BE2C (cell line): ENCODE measurements at regions not wholly inside any gene's neighbourhood (a gene's known extent, or its start where the extent isn't known, plus 50 kb on each side); places are given as distances from the start of the nearest gene placed in this dataset.
"Not testable (repeated sequence)": the region's sequence is repeated elsewhere in the genome, so short reads cannot be mapped to it uniquely, and the experiment has no call there.

ENCODE experiments used
- DNase-seq: peaks from one replicate; pipeline ENCODE4 v3.0.0-alpha.2; 2020
- H3K27me3 ChIP-seq: fragments of 250-450 bp; sonication (Bioruptor Pico); 2 replicates; pipeline ENCODE4 v1.5.1; 2020; ENCODE audit warnings: mild to moderate bottlenecking
- H3K36me3 ChIP-seq: fragments of 250-450 bp; sonication (Bioruptor Pico); 2 replicates; pipeline ENCODE4 v1.5.1; 2020; ENCODE audit warnings: mild to moderate bottlenecking
- H3K4me1 ChIP-seq: fragments of 250-450 bp; sonication (Bioruptor Pico); 2 replicates; pipeline ENCODE4 v1.5.1; 2020
- H3K4me3 ChIP-seq: 2 replicates; pipeline ENCODE4 v1.5.1; 2011; ENCODE audit warnings: low read depth, low read length
- H3K9me3 ChIP-seq: fragments of 250-450 bp; sonication (Bioruptor Pico); 2 replicates; pipeline ENCODE4 v1.5.1; 2020
- CTCF ChIP-seq: IDR thresholded peaks from 2 replicates; pipeline ENCODE4 v1.5.1; 2012; ENCODE audit warnings: mild to moderate bottlenecking, low read depth, low read length

GRCh38 chr5:122209601-122210000 is 80.3 kb downstream of the ZNF474 start:
- H3K4me1 ChIP-seq, H3K9me3 ChIP-seq, H3K4me3 ChIP-seq, H3K36me3 ChIP-seq, DNase-seq, H3K27me3 ChIP-seq: not testable (repeated sequence)

DNA sequence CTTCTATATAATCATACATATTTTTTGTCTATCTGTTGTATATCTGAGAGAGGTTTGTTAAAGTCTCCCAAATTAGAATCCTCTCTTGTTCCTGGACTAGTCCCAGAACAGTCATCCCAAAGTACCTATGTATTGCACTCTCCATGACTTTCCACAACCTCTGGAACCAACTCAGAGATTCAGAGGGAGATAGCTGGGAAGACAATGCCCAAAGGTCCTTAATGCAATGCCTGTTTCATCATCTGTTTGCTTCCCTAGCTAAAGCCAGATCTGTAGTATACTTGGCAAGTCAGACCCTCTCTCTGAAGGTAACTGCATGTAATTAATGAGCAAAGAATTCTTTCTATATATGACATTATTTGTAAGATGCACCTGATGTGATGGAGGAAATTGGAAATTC is 89.4 kb downstream of the ZNF474 start:
- Histone ChIP-seq H3K36me3 (no peaks in the 10 kb centered on the region), H3K27me3 (peaks cover 12% of the 10 kb centered on the region), H3K4me1 (no peaks in the 10 kb centered on the region), H3K9me3 (no peaks in the 10 kb centered on the region), H3K4me3 (no peak overlapping the region)
- no peak for TF ChIP-seq CTCF
- no peak for DNase-seq

DNA sequence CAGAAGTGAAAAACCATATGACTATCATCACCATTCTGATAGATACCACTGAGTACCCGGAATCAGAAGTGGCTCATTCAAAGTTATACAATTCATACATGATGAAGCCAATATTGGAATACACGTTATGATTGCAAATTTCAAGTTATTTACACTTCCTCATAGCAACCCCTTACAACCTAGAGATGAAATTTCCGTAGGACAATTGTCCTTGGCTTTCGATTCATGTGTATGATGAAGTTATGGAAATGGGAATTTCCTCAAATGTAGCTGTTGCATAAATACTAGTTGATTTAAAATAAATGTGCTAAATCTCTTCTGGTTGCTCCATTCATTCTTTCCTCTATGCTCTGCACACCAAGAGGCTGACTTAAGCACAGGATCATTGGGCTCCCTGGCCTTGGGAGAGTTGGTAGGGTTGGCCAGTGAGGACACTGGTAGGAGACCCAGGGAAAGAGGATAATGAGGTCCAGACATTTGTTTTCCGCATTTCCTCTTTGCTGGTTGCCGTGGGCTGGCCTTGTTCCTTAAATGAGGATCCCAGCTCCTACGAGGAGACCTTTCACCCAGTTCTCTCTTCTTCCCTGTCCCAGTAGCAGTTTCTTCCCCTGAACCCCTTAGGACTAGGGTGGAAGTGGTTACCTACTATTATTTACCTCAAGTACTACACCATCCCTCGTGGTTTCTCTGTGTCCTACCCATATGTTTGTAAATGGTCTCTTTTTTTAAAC is 90.3 kb downstream of the ZNF474 start:
- Histone ChIP-seq H3K4me3 (no peak overlapping the region), H3K36me3 (no peaks in the 10 kb centered on the region), H3K27me3 (peaks cover 12% of the 10 kb centered on the region), H3K4me1 (no peaks in the 10 kb centered on the region), H3K9me3 (no peaks in the 10 kb centered on the region)
- no peak for DNase-seq
- TF ChIP-seq CTCF, result no peak

DNA sequence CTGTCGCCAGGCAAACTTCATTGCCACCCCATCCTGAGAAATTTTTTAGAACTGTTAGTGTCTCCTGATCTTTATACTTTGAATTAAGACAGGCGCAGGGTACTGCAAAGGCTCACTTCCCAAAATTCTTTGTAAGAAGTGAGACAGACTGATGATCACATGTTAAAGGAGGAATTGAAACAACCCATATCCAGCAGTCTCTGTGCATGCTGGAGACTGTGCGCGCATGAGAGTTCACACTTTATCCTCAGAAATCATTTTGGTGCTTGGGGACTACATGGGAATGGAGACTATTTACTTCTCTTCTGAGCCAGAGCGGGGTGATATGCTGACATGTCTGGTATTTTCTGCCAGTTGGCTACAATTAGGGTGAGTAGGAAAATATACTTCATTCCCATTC is 91.2 kb downstream of the ZNF474 start:
- Histone ChIP-seq H3K4me1 (no peaks in the 10 kb centered on the region), H3K36me3 (no peaks in the 10 kb centered on the region), H3K27me3 (peaks cover 12% of the 10 kb centered on the region), H3K4me3 (no peak overlapping the region), H3K9me3 (no peaks in the 10 kb centered on the region)
- no peak for DNase-seq
- TF ChIP-seq CTCF, result no peak

DNA sequence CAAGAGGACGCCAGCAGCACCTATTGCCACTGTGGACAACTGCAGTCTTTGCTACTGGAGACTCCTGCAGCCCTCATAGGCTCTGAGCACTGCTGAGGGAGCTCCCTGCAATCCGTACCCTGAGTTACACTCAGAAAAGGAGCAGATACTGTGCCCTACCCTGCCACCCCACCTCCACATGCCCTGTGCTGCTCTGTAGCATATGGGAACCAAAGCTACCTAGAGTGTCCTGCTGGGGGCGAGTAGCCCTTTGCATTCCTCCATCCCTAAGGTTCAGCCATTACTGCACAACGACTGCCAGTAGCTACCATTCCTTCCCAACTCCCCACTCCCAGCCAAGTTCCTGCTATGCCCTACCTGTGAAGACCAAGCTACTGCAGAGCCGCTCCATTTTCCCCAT is 90.2 kb upstream of the SNCAIP start:
- TF ChIP-seq CTCF, result no peak
- DNase-seq, result no peak
- peaks cover 12% of the 10 kb centered on the region for H3K27me3 ChIP-seq
- no peak overlapping the region for H3K4me3 ChIP-seq
- no peaks in the 10 kb centered on the region for H3K9me3 ChIP-seq
- no peaks in the 10 kb centered on the region for H3K36me3 ChIP-seq
- H3K4me1 ChIP-seq, result no peaks in the 10 kb centered on the region

DNA sequence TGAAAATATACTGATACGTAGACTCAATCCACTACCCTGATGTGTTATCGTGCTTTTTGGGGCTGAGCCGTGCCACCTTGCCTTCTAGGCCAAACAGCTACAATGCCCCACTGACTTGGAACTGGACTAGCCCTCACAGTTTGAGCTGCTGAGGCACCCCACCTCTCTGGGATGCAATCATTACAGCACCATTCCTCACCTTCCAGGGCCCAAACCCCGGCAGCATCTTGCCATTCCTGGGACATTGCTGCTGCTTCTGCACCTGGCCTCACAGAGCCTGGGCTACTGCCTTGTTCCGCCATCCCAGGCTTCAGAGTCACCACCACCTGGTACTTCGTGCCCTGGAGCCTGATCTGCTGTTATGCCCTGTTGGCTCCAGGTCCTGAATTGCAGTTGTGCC is 89.5 kb upstream of the SNCAIP start:
- H3K9me3 ChIP-seq, result no peaks in the 10 kb centered on the region
- no peaks in the 10 kb centered on the region for H3K4me1 ChIP-seq
- no peak overlapping the region for H3K4me3 ChIP-seq
- TF ChIP-seq CTCF, result no peak
- peaks cover 12% of the 10 kb centered on the region for H3K27me3 ChIP-seq
- H3K36me3 ChIP-seq, result no peaks in the 10 kb centered on the region
- peak; percentile 10 for DNase-seq
